GM13977 (cell line): ENCODE measurements at regions not wholly inside any gene's neighbourhood (a gene's known extent, or its start where the extent isn't known, plus 50 kb on each side); places are given as distances from the start of the nearest gene placed in this dataset.

Source experiments
- DNase-seq: peaks from one replicate; pipeline ENCODE4 v3.0.0; 2012; ENCODE audit warnings: low spot score
- in situ Hi-C: fragments of 300-500 bp; cut with MboI; formaldehyde crosslinking; loops from one replicate; pipeline ENCODE4 v1.12.0; 2022; ENCODE audit warnings: low sequenced_read_pairs, low pct_unique_long_range_greater_than_20kb, mixed read lengths, inconsistent platforms; ENCODE audit not compliant: unreplicated experiment
- TF ChIP-seq, protein P1 (sequence below): IDR thresholded peaks from 2 replicates; pipeline ENCODE4 v1.5.1; 2012; ENCODE audit warnings: mild to moderate bottlenecking, control low read depth; ENCODE audit not compliant: insufficient read depth; ENCODE audit errors: extremely low read depth, missing control alignments

DNA sequence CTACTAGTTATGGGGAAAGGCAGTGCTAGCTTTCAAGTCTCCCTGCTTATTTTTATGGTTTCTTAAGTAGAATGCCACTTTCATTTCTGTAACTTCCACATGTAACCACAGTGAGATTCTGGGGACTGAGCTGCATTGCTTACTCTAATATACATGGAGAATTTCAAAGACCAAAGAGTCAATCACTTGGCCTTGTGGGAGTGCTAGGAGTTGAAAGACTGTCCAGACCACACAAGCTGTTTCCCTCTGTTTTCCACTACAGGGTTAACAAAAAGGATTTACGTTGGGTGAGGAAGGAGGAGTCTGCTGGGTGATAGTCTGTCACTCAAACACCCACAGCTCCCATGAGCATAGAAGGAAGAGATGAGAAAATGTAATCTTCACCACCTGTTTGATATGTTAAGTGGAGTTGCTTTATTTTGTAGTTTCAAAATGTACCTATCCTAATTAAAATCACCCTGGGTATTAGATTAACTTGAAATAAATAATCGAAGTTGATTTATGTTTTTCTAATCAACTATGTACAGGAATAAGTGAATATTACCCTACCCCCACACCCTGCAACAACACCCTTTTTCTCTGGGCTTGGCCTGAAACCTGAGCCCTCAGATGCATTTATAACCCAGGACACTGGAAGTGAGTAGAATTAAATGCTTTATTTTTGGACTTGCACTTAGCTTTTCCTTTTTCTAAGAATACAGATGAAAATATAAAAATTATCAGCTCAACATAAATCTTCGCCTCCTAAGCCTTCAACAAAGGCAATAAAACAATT lies 225.8 kb upstream of the SLC10A2 start:
- in situ Hi-C loops: no loop called here
- TF ChIP-seq, protein P1, sequence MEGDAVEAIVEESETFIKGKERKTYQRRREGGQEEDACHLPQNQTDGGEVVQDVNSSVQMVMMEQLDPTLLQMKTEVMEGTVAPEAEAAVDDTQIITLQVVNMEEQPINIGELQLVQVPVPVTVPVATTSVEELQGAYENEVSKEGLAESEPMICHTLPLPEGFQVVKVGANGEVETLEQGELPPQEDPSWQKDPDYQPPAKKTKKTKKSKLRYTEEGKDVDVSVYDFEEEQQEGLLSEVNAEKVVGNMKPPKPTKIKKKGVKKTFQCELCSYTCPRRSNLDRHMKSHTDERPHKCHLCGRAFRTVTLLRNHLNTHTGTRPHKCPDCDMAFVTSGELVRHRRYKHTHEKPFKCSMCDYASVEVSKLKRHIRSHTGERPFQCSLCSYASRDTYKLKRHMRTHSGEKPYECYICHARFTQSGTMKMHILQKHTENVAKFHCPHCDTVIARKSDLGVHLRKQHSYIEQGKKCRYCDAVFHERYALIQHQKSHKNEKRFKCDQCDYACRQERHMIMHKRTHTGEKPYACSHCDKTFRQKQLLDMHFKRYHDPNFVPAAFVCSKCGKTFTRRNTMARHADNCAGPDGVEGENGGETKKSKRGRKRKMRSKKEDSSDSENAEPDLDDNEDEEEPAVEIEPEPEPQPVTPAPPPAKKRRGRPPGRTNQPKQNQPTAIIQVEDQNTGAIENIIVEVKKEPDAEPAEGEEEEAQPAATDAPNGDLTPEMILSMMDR: no peak

DNA sequence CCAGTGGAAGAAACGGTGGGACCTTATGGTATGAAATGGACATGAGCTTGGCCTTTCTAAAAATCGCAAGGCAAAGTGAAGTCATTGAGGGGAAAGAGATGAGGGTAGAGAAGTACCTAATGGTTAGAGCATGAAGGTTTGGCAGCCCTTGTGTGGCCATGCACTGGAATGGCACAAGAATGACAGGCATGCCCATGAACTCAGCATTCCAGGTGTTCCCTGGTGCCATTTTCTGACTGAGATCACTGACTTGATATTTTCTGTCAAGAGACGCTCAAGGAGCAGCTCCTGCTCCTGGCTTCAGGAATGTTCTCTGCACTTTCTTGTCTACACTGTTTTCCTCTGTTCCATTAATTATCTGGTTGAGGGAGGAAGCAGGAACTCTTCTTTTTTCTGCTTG lies 225.0 kb upstream of the SLC10A2 start:
- DNase-seq: no peak
- TF ChIP-seq, protein P1: no peak
- in situ Hi-C loops: no loop called here

More for the DNA sequence above, 225.8 kb upstream of the SLC10A2 start:
- DNase-seq: no peak

DNA sequence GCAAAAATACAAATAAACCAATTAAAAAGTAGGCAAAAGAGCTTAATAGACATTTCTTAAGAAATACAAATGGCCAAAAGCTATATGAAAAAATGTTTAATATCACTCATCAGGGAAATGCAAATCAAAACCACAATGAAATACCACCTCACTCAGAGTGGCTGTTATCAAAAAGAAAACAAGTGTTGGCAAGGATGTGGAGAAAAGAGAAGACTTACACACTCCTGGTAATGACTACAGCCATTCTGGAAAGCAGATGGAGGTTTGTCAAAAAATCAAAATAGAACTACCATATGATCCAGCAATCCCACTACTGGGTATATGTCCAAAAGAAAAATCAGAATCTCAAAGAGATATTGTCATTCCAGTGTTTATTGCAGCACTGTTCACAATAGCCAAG lies 223.5 kb upstream of the SLC10A2 start:
- TF ChIP-seq, protein P1: no peak
- no peak for DNase-seq
- in situ Hi-C loops: no loop called here

DNA sequence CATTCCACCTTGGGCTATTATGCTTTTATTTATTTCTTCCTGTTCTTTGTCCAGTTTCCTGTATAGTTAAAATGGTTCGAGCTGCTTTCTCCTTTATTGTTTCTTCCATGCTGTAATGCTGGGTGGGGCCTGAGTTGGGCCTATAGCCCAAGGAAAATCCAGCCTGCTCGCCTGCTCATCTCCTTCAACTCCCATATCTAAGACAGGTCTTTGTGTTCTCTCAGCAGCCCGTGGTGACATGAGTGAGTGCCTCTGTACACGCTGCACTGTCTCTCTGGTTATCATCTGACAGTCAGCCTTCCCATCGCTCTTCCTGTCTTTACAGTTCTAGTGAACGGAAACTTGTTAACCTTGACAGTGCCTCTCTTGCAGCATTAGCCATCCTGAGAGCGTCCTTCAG lies 221.9 kb upstream of the SLC10A2 start:
- TF ChIP-seq, protein P1: no peak
- DNase-seq: no peak
- in situ Hi-C loops: no loop called here

DNA sequence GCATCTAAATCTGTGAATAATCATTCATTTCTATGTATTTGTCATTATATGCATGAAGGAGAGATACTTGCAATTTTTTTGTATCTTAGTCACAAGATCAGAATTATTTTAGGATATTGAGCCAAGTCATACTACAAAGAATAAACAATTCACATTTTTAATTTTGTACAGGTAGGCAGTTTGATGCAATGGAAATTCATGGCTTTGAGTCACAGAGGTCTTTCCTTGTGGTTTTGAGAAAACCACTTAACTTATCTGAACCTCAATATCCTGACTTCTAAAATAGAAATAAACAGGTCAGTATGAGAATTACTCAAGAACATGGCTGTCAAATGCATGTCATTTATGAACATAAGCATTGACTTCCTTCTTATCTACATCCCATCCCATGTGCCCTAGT lies 221.4 kb upstream of the SLC10A2 start:
- DNase-seq: no peak
- in situ Hi-C loops: no loop called here
- TF ChIP-seq, protein P1: no peak

DNA sequence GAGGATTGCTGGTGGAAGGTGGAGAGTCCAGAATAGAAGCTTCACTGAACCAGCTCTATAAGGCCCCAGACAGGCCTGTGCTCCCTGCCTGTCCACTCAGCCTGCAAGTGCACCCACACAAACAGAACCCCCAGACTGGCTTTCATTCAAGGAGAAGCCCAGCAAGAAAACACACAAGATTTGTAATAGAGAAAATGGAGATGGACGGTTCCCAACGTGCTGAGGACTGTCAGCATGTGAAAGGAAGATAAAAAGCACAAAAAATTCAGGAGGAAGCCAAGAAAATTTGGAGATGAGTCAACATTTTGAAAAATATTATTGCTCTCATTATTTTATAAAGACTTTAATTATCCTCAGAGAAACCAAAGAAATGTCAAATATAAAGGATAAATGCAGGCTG lies 218.2 kb upstream of the SLC10A2 start:
- in situ Hi-C loops: no loop called here
- DNase-seq: no peak
- TF ChIP-seq, protein P1: no peak
